ENCODE measurements at regions not wholly inside any gene's neighbourhood (a gene's known extent, or its start where the extent isn't known, plus 50 kb on each side); places are given as distances from the start of the nearest gene placed in this dataset.

DNA sequence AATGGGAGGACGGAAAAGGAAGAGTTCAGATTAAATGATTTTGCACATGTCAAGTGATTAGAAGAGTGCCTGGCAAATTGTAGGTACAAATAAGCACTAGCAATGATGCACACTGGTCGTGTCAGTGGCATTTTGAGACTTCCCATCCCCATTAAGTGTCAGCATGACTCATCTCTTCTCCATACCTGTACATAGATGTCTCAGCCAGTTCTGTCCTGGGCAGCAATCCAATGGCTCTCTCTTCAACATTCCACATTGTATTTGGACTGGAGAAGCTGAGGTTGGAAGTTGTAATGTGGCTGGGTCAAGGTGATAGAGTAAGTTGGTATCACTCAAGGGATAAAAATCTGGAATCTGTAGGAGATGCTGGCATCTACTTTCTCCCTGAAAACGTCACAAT lies 742.7 kb downstream of the VRK1 start:
- Histone ChIP-seq H3K4me1 (no peaks in the 10 kb centered on the region), H3K9ac (ENCODE audit: low read depth in 2 of 2, low read length in 2 of 2) (no peak overlapping the region), H3K36me3 (no peaks in the 10 kb centered on the region), H3K27me3 (no peaks in the 10 kb centered on the region), H3K9me3 (no peaks in the 10 kb centered on the region), H3K4me3 (no peak overlapping the region), H3K27ac (no peak overlapping the region)
- DNase-seq: no peak
- intact Hi-C loops (cut with DNase I): no loop called here
- TF ChIP-seq, protein P1, sequence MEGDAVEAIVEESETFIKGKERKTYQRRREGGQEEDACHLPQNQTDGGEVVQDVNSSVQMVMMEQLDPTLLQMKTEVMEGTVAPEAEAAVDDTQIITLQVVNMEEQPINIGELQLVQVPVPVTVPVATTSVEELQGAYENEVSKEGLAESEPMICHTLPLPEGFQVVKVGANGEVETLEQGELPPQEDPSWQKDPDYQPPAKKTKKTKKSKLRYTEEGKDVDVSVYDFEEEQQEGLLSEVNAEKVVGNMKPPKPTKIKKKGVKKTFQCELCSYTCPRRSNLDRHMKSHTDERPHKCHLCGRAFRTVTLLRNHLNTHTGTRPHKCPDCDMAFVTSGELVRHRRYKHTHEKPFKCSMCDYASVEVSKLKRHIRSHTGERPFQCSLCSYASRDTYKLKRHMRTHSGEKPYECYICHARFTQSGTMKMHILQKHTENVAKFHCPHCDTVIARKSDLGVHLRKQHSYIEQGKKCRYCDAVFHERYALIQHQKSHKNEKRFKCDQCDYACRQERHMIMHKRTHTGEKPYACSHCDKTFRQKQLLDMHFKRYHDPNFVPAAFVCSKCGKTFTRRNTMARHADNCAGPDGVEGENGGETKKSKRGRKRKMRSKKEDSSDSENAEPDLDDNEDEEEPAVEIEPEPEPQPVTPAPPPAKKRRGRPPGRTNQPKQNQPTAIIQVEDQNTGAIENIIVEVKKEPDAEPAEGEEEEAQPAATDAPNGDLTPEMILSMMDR (IDR thresholded peaks at IDR 0.05): no peak

DNA sequence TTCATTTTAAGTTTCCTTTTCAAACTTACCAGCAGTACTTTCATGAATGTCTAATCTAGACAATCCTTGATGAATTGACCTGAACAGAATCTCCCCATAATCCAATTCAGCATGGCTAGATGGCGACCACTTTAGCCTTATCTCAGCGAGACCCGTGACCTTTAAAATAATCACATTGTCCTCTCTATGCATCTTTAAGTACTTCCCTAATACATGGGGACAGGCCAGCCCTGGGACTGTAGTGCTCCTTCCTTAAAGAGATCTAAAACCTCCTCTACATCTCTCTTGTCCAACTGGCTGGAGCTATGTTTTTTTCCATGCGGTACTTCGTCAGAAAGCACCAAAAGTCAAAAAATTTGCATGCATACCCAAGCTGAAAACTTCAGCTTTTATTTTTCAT lies 746.0 kb downstream of the VRK1 start:
- TF ChIP-seq, protein P1 (IDR thresholded peaks at IDR 0.05): no peak
- no peak overlapping the region for H3K4me3 ChIP-seq
- no peaks in the 10 kb centered on the region for H3K9me3 ChIP-seq
- H3K36me3 ChIP-seq: no peaks in the 10 kb centered on the region
- no peaks in the 10 kb centered on the region for H3K4me1 ChIP-seq
- no peak for DNase-seq
- no peaks in the 10 kb centered on the region for H3K27me3 ChIP-seq
- H3K27ac ChIP-seq: no peak overlapping the region
- no peak overlapping the region for H3K9ac ChIP-seq (ENCODE audit: low read depth in 2 of 2, low read length in 2 of 2)
- intact Hi-C loops (cut with DNase I): no loop called here

DNA sequence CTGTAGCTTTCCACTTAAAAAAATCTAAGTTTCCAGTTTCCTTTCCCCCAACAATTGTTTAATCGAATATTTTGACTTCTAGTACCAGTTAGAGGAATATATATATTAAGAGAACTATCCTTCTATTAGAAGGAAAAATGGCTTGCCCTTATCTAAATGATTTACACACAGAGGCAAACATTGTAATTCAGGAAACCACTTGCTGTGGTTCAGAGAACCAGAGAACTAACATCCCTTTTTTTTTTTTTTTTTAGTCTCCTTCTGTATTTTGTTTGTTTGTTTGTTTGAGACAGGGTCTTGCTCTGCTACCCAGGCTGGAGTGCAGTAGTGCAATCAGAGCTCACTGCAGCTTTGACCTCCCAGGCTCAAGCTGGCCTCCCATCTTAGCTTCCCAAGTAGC lies 746.6 kb downstream of the VRK1 start:
- TF ChIP-seq, protein P1 (IDR thresholded peaks at IDR 0.05): no peak
- no peak overlapping the region for H3K9ac ChIP-seq (ENCODE audit: low read depth in 2 of 2, low read length in 2 of 2)
- H3K4me1 ChIP-seq: no peaks in the 10 kb centered on the region
- H3K4me3 ChIP-seq: no peak overlapping the region
- H3K9me3 ChIP-seq: no peaks in the 10 kb centered on the region
- no peak for DNase-seq
- no peaks in the 10 kb centered on the region for H3K27me3 ChIP-seq
- intact Hi-C loops (cut with DNase I): no loop called here
- H3K36me3 ChIP-seq: no peaks in the 10 kb centered on the region
- H3K27ac ChIP-seq: no peak overlapping the region

DNA sequence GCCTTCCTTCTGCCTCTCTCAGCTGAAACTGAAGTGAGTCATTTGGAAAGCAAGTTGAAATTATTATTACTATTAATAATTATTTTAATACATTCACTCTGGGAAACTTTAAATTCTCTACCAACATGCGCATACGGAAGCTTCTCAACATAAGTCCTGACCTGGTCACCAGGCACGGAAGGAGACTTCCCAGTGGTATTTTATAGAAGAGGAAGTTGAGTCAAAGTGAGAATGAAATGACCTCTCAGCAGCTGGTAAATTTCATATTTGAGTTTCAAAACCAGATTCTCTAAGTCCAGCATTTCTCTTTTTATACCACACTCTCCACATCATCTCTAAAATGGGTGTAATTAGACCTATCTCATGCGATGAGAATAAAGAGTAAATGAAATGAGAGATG lies 747.4 kb downstream of the VRK1 start:
- Histone ChIP-seq H3K27me3 (no peaks in the 10 kb centered on the region), H3K4me1 (no peaks in the 10 kb centered on the region), H3K4me3 (no peak overlapping the region), H3K9me3 (no peaks in the 10 kb centered on the region), H3K9ac (ENCODE audit: low read depth in 2 of 2, low read length in 2 of 2) (no peak overlapping the region), H3K27ac (no peak overlapping the region), H3K36me3 (no peaks in the 10 kb centered on the region)
- DNase-seq: no peak
- TF ChIP-seq, protein P1 (IDR thresholded peaks at IDR 0.05): no peak
- intact Hi-C loops (cut with DNase I): no loop called here

DNA sequence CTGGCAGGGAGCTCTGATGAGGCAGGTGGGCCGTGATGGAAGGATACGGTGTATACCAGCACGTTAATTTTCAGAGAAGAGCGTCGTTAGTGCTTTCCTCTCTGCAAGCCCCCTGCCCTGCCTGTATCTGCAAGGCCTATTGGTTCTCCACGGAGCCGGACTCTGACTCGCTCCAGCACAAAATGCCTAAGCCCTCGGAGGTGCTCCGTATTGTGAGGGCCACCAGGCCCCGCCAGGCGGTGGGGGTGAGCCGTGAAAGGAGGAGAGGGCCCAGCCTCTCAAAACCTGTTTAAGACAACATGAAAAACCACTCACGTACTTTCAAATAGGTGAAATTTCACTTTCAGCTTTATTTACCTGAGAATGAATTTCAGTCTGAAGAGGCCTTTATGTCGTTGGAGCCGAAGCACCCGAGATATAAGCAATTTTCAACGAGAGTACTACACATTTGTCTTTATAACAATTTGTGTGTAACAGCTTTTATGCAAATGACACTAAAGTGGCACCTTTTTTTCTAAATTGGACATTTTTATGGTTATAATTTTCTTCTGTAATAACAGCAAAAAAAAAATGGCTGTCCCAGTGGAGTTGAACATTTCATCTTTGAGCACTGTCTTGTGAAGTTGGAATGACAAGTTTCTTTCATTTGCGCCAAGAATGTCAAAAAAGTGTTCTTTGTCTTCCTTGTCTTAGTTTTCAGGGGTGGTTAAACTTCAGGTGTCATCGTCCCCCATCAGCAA lies 749.5 kb downstream of the VRK1 start:
- no peaks in the 10 kb centered on the region for H3K27me3 ChIP-seq
- intact Hi-C loops (cut with DNase I): no loop called here
- H3K9ac ChIP-seq (ENCODE audit: low read depth in 2 of 2, low read length in 2 of 2): no peak overlapping the region
- TF ChIP-seq, protein P1 (IDR thresholded peaks at IDR 0.05): no peak
- no peaks in the 10 kb centered on the region for H3K4me1 ChIP-seq
- H3K4me3 ChIP-seq: no peak overlapping the region
- H3K9me3 ChIP-seq: no peaks in the 10 kb centered on the region
- no peak overlapping the region for H3K27ac ChIP-seq
- H3K36me3 ChIP-seq: no peaks in the 10 kb centered on the region
- no peak for DNase-seq

Data from colonic mucosa (tissue), 4 donors.